Neural cell (in vitro differentiated cells): ENCODE measurements at regions not wholly inside any gene's neighbourhood (a gene's known extent, or its start where the extent isn't known, plus 50 kb on each side); places are given as distances from the start of the nearest gene placed in this dataset.

ENCODE experiments used
- CTCF ChIP-seq: fragments of 450-650 bp; IDR thresholded peaks from 2 replicates; pipeline ENCODE4 v1.5.1; 2014; ENCODE audit warnings: antibody characterized with exemption, mild to moderate bottlenecking, moderate library complexity; ENCODE audit not compliant: poor library complexity, severe bottlenecking
- POLR2AphosphoS5 ChIP-seq: IDR thresholded peaks from 2 replicates; pipeline ENCODE4 v1.6.1; 2012
- RAD21 ChIP-seq: fragments of 450-650 bp; conservative IDR thresholded peaks from 2 replicates; pipeline ENCODE4 v1.6.1; 2014; ENCODE audit warnings: antibody characterized with exemption, mild to moderate bottlenecking, moderate library complexity

- TF ChIP-seq RAD21 (no peak), POLR2AphosphoS5 (no peak), CTCF (no peak)
Observed at GRCh38 chr5:42131081-42131480, 206.0 kb downstream of the FBXO4 start.
